Loucy (cell line): ENCODE measurements at regions not wholly inside any gene's neighbourhood (a gene's known extent, or its start where the extent isn't known, plus 50 kb on each side); places are given as distances from the start of the nearest gene placed in this dataset.

ENCODE experiments used
- H2AFZ ChIP-seq: fragments of 200-600 bp; sonication (generic); 2 replicates; pipeline ENCODE4 v1.6.0; 2016; ENCODE audit warnings: antibody characterized with exemption, mild to moderate bottlenecking, low read length, moderate library complexity
- H3F3A ChIP-seq: fragments of 200-600 bp; 2 replicates; pipeline ENCODE4 v1.6.0; 2016; ENCODE audit warnings: antibody characterized with exemption, low read depth, mild to moderate bottlenecking
- H3K27me3 ChIP-seq: fragments of 200-600 bp; sonication (generic); 2 replicates; pipeline ENCODE4 v1.6.1; 2014; ENCODE audit warnings: low read length, mild to moderate bottlenecking; ENCODE audit not compliant: insufficient read depth, poor library complexity, severe bottlenecking
- H3K36me3 ChIP-seq: fragments of 200-600 bp; sonication (generic); 2 replicates; pipeline ENCODE4 v1.6.1; 2016; ENCODE audit warnings: low read length; ENCODE audit not compliant: insufficient read depth
- H3K4me1 ChIP-seq: fragments of 200-600 bp; sonication (generic); 2 replicates; pipeline ENCODE4 v1.5.1; 2014; ENCODE audit warnings: low read length, mild to moderate bottlenecking; ENCODE audit not compliant: insufficient read depth, poor library complexity, severe bottlenecking
- H3K4me2 ChIP-seq: fragments of 200-600 bp; sonication (generic); 2 replicates; pipeline ENCODE4 v1.6.0; 2014; ENCODE audit warnings: antibody characterized with exemption, low read length, low read depth, mild to moderate bottlenecking; ENCODE audit not compliant: poor library complexity, severe bottlenecking
- H3K4me3 ChIP-seq: fragments of 200-600 bp; sonication (generic); 2 replicates; pipeline ENCODE4 v1.5.1; 2014; ENCODE audit warnings: low read length, mild to moderate bottlenecking, mixed read lengths; ENCODE audit not compliant: poor library complexity, severe bottlenecking
- H3K79me2 ChIP-seq: fragments of 200-600 bp; sonication (generic); 2 replicates; pipeline ENCODE4 v1.6.1; 2014; ENCODE audit warnings: low read length; ENCODE audit not compliant: insufficient read depth
- H3K9ac ChIP-seq: fragments of 200-600 bp; sonication (generic); 2 replicates; pipeline ENCODE4 v1.6.0; 2014; ENCODE audit warnings: mild to moderate bottlenecking, low read depth, low read length, moderate library complexity; ENCODE audit not compliant: poor library complexity, severe bottlenecking
- H3K9me2 ChIP-seq: fragments of 200-600 bp; sonication (generic); replicated peaks from 2 replicates; pipeline ENCODE4 v1.6.1; 2016; ENCODE audit warnings: low read depth, low read length, mixed read lengths
- H3K9me3 ChIP-seq: fragments of 200-600 bp; sonication (generic); 2 replicates; pipeline ENCODE4 v1.6.1; 2014; ENCODE audit warnings: mild to moderate bottlenecking, antibody characterized with exemption, low read length, low read depth; ENCODE audit not compliant: insufficient read depth
- H4K20me1 ChIP-seq: fragments of 200-600 bp; sonication (generic); 2 replicates; pipeline ENCODE4 v1.6.0; 2014; ENCODE audit warnings: antibody characterized with exemption, low read length, mild to moderate bottlenecking; ENCODE audit not compliant: insufficient read depth, poor library complexity, severe bottlenecking
- EZH2phosphoT487 ChIP-seq: fragments of 200-600 bp; IDR thresholded peaks from 2 replicates; pipeline ENCODE4 v1.6.1; 2018; ENCODE audit warnings: antibody characterized with exemption, mild to moderate bottlenecking, moderate library complexity, borderline replicate concordance
- TF ChIP-seq, protein P1 (sequence below): fragments of 200-600 bp; sonication (generic); conservative IDR thresholded peaks from 2 replicates; pipeline ENCODE4 v1.5.1; 2014; ENCODE audit warnings: mild to moderate bottlenecking, antibody characterized with exemption, low read length

DNA sequence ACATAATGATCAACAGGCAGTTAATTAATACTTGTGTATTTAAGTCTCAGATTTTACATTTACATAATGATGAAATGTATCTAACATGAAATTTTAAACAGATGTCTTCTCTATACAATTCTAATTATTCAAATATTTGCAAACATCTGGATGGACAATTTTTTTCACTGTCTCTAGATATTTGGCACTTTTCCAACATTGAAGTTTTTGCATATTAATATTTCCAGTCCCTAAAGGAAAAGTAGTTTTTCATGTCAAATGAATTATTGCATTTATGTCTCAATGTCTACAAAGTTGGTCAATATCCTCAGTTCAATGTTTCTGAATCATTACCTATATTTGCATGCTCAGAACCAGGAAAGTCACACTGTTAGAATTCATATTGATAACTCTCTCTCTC, 560.9 kb upstream of the PKDCC start:
- Histone ChIP-seq H3K9me2 (no peaks in the 10 kb centered on the region), H3K4me3 (no peak overlapping the region), H4K20me1 (no peaks in the 10 kb centered on the region), H3K9me3 (no peaks in the 10 kb centered on the region), H3K4me1 (no peaks in the 10 kb centered on the region), H3F3A (no peaks in the 10 kb centered on the region), H3K4me2 (no peak overlapping the region), H3K79me2 (no peaks in the 10 kb centered on the region), H2AFZ (no peak overlapping the region), H3K27me3 (no peaks in the 10 kb centered on the region), H3K36me3 (no peaks in the 10 kb centered on the region), H3K9ac (no peak overlapping the region)
- TF ChIP-seq, protein P1, sequence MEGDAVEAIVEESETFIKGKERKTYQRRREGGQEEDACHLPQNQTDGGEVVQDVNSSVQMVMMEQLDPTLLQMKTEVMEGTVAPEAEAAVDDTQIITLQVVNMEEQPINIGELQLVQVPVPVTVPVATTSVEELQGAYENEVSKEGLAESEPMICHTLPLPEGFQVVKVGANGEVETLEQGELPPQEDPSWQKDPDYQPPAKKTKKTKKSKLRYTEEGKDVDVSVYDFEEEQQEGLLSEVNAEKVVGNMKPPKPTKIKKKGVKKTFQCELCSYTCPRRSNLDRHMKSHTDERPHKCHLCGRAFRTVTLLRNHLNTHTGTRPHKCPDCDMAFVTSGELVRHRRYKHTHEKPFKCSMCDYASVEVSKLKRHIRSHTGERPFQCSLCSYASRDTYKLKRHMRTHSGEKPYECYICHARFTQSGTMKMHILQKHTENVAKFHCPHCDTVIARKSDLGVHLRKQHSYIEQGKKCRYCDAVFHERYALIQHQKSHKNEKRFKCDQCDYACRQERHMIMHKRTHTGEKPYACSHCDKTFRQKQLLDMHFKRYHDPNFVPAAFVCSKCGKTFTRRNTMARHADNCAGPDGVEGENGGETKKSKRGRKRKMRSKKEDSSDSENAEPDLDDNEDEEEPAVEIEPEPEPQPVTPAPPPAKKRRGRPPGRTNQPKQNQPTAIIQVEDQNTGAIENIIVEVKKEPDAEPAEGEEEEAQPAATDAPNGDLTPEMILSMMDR: no peak
- no peak for TF ChIP-seq EZH2phosphoT487

DNA sequence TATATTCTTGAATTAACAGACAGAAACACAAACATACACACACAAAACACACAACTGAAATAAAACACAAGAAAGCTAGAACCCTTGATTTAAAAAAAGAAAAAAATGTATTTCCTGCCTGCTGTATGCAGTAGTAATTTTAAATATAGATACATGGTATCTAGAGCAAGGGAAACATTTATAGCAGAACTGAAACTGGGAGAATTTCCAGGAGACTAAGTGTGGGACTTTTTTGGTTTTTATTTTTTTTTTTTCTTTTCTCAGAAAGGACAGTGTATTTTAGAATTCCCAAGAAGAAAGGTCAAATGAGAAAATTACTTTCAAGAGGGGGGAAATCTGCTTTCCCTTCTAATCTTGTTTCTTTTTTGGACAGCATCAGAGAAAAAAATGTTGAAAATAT, 558.9 kb upstream of the PKDCC start:
- H3K4me2 ChIP-seq: no peak overlapping the region
- no peaks in the 10 kb centered on the region for H3K79me2 ChIP-seq
- no peaks in the 10 kb centered on the region for H3K4me1 ChIP-seq
- no peaks in the 10 kb centered on the region for H3K36me3 ChIP-seq
- H3K9me3 ChIP-seq: no peaks in the 10 kb centered on the region
- H3K9me2 ChIP-seq: no peaks in the 10 kb centered on the region
- no peaks in the 10 kb centered on the region for H3K27me3 ChIP-seq
- H4K20me1 ChIP-seq: no peaks in the 10 kb centered on the region
- no peaks in the 10 kb centered on the region for H3F3A ChIP-seq
- TF ChIP-seq, protein P1: no peak
- TF ChIP-seq EZH2phosphoT487: no peak
- H3K9ac ChIP-seq: no peak overlapping the region
- H2AFZ ChIP-seq: no peak overlapping the region
- no peak overlapping the region for H3K4me3 ChIP-seq

DNA sequence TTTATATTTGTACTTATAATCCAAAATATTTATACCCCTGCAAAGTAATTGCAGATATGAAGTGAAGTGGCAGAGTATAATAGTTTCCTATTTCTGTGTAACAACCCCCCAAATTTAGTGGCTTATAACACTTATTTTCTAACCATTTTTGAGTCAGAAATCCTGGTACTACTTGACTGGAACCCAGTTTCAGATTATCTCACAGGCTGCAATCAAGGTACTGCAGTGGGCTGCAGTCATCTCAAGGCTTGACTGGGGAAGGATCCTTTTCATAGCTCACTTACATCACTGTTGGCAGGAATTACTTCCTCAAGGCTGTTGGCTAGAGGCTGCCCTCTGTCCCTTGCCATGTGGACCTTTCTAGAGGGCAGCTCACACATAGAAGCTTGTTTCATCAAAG, 558.2 kb upstream of the PKDCC start:
- Histone ChIP-seq H3K27me3 (no peaks in the 10 kb centered on the region), H2AFZ (no peak overlapping the region), H3K9ac (no peak overlapping the region), H3K4me1 (no peaks in the 10 kb centered on the region), H4K20me1 (no peaks in the 10 kb centered on the region), H3K4me2 (no peak overlapping the region), H3K79me2 (no peaks in the 10 kb centered on the region), H3K4me3 (no peak overlapping the region), H3K36me3 (no peaks in the 10 kb centered on the region), H3K9me2 (no peaks in the 10 kb centered on the region), H3F3A (no peaks in the 10 kb centered on the region), H3K9me3 (peaks cover 5% of the 10 kb centered on the region; the same call in 1 of the 2 replicates)
- TF ChIP-seq, protein P1: no peak
- no peak for TF ChIP-seq EZH2phosphoT487
